Parathyroid adenoma (tissue), 2 donors: ENCODE measurements at regions not wholly inside any gene's neighbourhood (a gene's known extent, or its start where the extent isn't known, plus 50 kb on each side); places are given as distances from the start of the nearest gene placed in this dataset.

Experiments
- H2AFZ ChIP-seq: fragments of 300-600 bp; sonication (generic); one replicate; pipeline ENCODE4 v1.7.0; 2017; ENCODE audit warnings: antibody characterized with exemption, mild to moderate bottlenecking
- H3K27ac ChIP-seq: fragments of 300-600 bp; sonication (generic); one replicate; pipeline ENCODE4 v1.7.0; 2017
- H3K27me3 ChIP-seq: fragments of 300-600 bp; sonication (generic); one replicate; pipeline ENCODE4 v1.7.0; 2017; ENCODE audit warnings: low read length; ENCODE audit not compliant: control insufficient read depth, insufficient read depth
- H3K36me3 ChIP-seq: fragments of 300-600 bp; sonication (generic); one replicate; pipeline ENCODE4 v1.7.0; 2017; ENCODE audit warnings: low read length; ENCODE audit not compliant: control insufficient read depth, insufficient read depth
- H3K4me1 ChIP-seq: fragments of 300-600 bp; sonication (generic); one replicate; pipeline ENCODE4 v1.7.0; 2017; ENCODE audit warnings: control low read depth
- H3K4me2 ChIP-seq: fragments of 300-600 bp; sonication (generic); one replicate; pipeline ENCODE4 v1.7.0; 2017; ENCODE audit warnings: low read length
- H3K4me3 ChIP-seq: fragments of 300-600 bp; sonication (generic); one replicate; pipeline ENCODE4 v1.7.0; 2017; ENCODE audit warnings: low read depth, low read length
- H3K79me2 ChIP-seq: fragments of 300-600 bp; sonication (generic); one replicate; pipeline ENCODE4 v1.7.0; 2017; ENCODE audit warnings: control low read depth
- H3K9ac ChIP-seq: fragments of 300-600 bp; sonication (generic); one replicate; pipeline ENCODE4 v1.7.0; 2017; ENCODE audit warnings: mild to moderate bottlenecking
- H3K9me3 ChIP-seq: fragments of 300-600 bp; sonication (generic); one replicate; pipeline ENCODE4 v1.7.0; 2017; ENCODE audit warnings: low read length; ENCODE audit not compliant: control insufficient read depth
- CTCF ChIP-seq: fragments of 300-600 bp; sonication (generic); IDR thresholded peaks from one replicate; pipeline ENCODE4 v1.7.0; 2017; ENCODE audit warnings: antibody characterized with exemption, mild to moderate bottlenecking
- donor health status: primary hyperparathyroidism.

- no peaks in the 10 kb centered on the region for H3K9me3 ChIP-seq
- H2AFZ ChIP-seq: no peak overlapping the region
- no peaks in the 10 kb centered on the region for H3K27me3 ChIP-seq
- TF ChIP-seq CTCF: no peak
- no peaks in the 10 kb centered on the region for H3K4me1 ChIP-seq
- no peak overlapping the region for H3K4me3 ChIP-seq
- no peaks in the 10 kb centered on the region for H3K36me3 ChIP-seq
- no peak overlapping the region for H3K4me2 ChIP-seq
- no peak overlapping the region for H3K27ac ChIP-seq
- no peaks in the 10 kb centered on the region for H3K79me2 ChIP-seq
- no peak overlapping the region for H3K9ac ChIP-seq
Measured at GRCh38 chr12:59168647-59169046, 248.3 kb upstream of the LRIG3 start.

- H3K4me3 ChIP-seq: no peak overlapping the region
- H3K4me1 ChIP-seq: no peaks in the 10 kb centered on the region
- H3K9me3 ChIP-seq: no peaks in the 10 kb centered on the region
- no peak overlapping the region for H2AFZ ChIP-seq
- no peak overlapping the region for H3K9ac ChIP-seq
- H3K79me2 ChIP-seq: no peaks in the 10 kb centered on the region
- no peak for TF ChIP-seq CTCF
- no peaks in the 10 kb centered on the region for H3K27me3 ChIP-seq
- no peaks in the 10 kb centered on the region for H3K36me3 ChIP-seq
- H3K4me2 ChIP-seq: no peak overlapping the region
- H3K27ac ChIP-seq: no peak overlapping the region
Measured at GRCh38 chr12:59166457-59166856, 246.2 kb upstream of the LRIG3 start.

GRCh38 chr12:59164991-59165718 lies 244.9 kb upstream of the LRIG3 start:
- H3K36me3 ChIP-seq: no peaks in the 10 kb centered on the region
- no peaks in the 10 kb centered on the region for H3K27me3 ChIP-seq
- H3K4me1 ChIP-seq: no peaks in the 10 kb centered on the region
- H3K79me2 ChIP-seq: no peaks in the 10 kb centered on the region
- H2AFZ ChIP-seq: no peak overlapping the region
- no peaks in the 10 kb centered on the region for H3K9me3 ChIP-seq
- no peak overlapping the region for H3K9ac ChIP-seq
- H3K4me2 ChIP-seq: no peak overlapping the region
- no peak overlapping the region for H3K27ac ChIP-seq
- H3K4me3 ChIP-seq: no peak overlapping the region
- peak; percentile 41 for TF ChIP-seq CTCF

- Histone ChIP-seq H3K27ac (no peak overlapping the region), H3K9me3 (no peaks in the 10 kb centered on the region), H2AFZ (no peak overlapping the region), H3K9ac (no peak overlapping the region), H3K4me1 (no peaks in the 10 kb centered on the region), H3K4me2 (no peak overlapping the region), H3K36me3 (no peaks in the 10 kb centered on the region), H3K4me3 (no peak overlapping the region), H3K79me2 (no peaks in the 10 kb centered on the region), H3K27me3 (no peaks in the 10 kb centered on the region)
- no peak for TF ChIP-seq CTCF
Measured at GRCh38 chr12:59164226-59164625, 243.9 kb upstream of the LRIG3 start.

GRCh38 chr12:59158681-59159080 lies 238.4 kb upstream of the LRIG3 start:
- no peak for TF ChIP-seq CTCF
- H3K27me3 ChIP-seq: no peaks in the 10 kb centered on the region
- no peak overlapping the region for H2AFZ ChIP-seq
- no peaks in the 10 kb centered on the region for H3K79me2 ChIP-seq
- no peaks in the 10 kb centered on the region for H3K4me1 ChIP-seq
- H3K36me3 ChIP-seq: no peaks in the 10 kb centered on the region
- no peaks in the 10 kb centered on the region for H3K9me3 ChIP-seq
- H3K27ac ChIP-seq: no peak overlapping the region
- H3K4me3 ChIP-seq: no peak overlapping the region
- no peak overlapping the region for H3K9ac ChIP-seq
- H3K4me2 ChIP-seq: no peak overlapping the region
